ENCODE measurements at regions not wholly inside any gene's neighbourhood (a gene's known extent, or its start where the extent isn't known, plus 50 kb on each side); places are given as distances from the start of the nearest gene placed in this dataset.

DNA sequence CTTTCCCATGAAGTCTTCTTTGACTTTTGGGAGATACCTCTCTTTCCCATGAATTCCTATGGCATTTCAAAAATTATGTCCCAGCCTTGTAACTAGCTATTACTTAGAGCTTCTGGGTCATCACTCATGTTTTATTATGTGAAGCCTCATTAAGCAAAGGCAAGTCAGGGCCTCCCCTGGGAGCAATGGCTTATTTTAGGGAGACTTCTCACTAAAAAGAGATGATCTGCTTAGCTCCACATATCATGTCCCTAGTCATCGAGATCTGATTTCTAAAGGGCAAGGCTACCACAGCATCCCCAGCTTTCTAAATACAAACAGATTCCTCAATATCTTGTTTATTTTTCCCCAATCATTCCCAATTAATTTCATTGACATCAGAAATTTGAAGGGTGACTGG lies 154.0 kb upstream of the MANEA start:
- TF ChIP-seq, protein P1, sequence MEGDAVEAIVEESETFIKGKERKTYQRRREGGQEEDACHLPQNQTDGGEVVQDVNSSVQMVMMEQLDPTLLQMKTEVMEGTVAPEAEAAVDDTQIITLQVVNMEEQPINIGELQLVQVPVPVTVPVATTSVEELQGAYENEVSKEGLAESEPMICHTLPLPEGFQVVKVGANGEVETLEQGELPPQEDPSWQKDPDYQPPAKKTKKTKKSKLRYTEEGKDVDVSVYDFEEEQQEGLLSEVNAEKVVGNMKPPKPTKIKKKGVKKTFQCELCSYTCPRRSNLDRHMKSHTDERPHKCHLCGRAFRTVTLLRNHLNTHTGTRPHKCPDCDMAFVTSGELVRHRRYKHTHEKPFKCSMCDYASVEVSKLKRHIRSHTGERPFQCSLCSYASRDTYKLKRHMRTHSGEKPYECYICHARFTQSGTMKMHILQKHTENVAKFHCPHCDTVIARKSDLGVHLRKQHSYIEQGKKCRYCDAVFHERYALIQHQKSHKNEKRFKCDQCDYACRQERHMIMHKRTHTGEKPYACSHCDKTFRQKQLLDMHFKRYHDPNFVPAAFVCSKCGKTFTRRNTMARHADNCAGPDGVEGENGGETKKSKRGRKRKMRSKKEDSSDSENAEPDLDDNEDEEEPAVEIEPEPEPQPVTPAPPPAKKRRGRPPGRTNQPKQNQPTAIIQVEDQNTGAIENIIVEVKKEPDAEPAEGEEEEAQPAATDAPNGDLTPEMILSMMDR (IDR thresholded peaks at IDR 0.05; ENCODE audit: low read depth, low read length) = no peak
- TF ChIP-seq MYC (IDR thresholded peaks at IDR 0.05; ENCODE audit: low read depth, low read length) (no peak), POLR2A (IDR thresholded peaks at IDR 0.05; ENCODE audit: extremely low read depth, insufficient read length) (no peak), MAX (IDR thresholded peaks at IDR 0.05; ENCODE audit: low read depth, low read length) (no peak)
- DNase-seq (ENCODE audit: low read depth) = no peak
- no peak overlapping the region for H3K4me3 ChIP-seq (ENCODE audit: low read depth, low read length)

DNA sequence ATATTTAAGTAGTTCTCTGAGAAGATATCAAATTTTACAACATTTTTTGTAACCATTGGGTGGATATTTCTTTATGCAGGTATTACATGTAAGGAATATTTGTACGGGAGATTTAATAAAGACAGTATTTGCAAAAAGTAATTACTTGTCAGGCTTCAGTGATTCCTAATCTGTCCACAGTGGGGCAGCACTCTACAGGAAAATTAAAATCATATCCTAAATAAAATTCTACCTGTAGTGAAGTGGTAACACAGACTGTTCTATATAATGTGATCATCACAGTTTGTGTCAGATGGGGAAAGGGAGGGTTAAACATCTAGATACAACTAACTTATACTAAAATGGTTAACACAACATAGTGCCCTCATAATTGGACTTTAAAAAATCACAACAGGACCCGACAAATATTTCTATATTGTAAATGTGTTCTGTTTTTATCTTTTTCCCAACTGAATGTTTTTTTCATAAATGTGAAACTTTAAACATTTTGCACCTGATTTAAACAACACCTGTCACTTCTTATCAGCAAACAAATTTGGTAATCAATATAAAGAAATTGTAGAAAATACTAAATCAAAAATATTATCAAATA lies 145.6 kb upstream of the MANEA start:
- no peak overlapping the region for H3K4me3 ChIP-seq (ENCODE audit: low read depth, low read length)
- TF ChIP-seq POLR2A (IDR thresholded peaks at IDR 0.05; ENCODE audit: extremely low read depth, insufficient read length) (no peak), MAX (IDR thresholded peaks at IDR 0.05; ENCODE audit: low read depth, low read length) (no peak)
- TF ChIP-seq, protein P1 (IDR thresholded peaks at IDR 0.05; ENCODE audit: low read depth, low read length) = peak; percentile 44
- peak; percentile 56 for DNase-seq (ENCODE audit: low read depth)

GRCh38 chr6:95439741-95440140 lies 137.6 kb upstream of the MANEA start:
- no peak overlapping the region for H3K4me3 ChIP-seq (ENCODE audit: low read depth, low read length)
- TF ChIP-seq, protein P1 (IDR thresholded peaks at IDR 0.05; ENCODE audit: low read depth, low read length) = no peak
- TF ChIP-seq MYC (IDR thresholded peaks at IDR 0.05; ENCODE audit: low read depth, low read length) = no peak
- TF ChIP-seq MAX (IDR thresholded peaks at IDR 0.05; ENCODE audit: low read depth, low read length) = no peak
- no peak for TF ChIP-seq POLR2A (IDR thresholded peaks at IDR 0.05; ENCODE audit: extremely low read depth, insufficient read length)
- DNase-seq (ENCODE audit: low read depth) = no peak

GRCh38 chr6:95448208-95448607 lies 129.1 kb upstream of the MANEA start:
- TF ChIP-seq MAX (IDR thresholded peaks at IDR 0.05; ENCODE audit: low read depth, low read length) (no peak), MYC (IDR thresholded peaks at IDR 0.05; ENCODE audit: low read depth, low read length) (no peak), POLR2A (IDR thresholded peaks at IDR 0.05; ENCODE audit: extremely low read depth, insufficient read length) (no peak)
- TF ChIP-seq, protein P1 (IDR thresholded peaks at IDR 0.05; ENCODE audit: low read depth, low read length) = no peak
- no peak overlapping the region for H3K4me3 ChIP-seq (ENCODE audit: low read depth, low read length)
- DNase-seq (ENCODE audit: low read depth) = no peak

DNA sequence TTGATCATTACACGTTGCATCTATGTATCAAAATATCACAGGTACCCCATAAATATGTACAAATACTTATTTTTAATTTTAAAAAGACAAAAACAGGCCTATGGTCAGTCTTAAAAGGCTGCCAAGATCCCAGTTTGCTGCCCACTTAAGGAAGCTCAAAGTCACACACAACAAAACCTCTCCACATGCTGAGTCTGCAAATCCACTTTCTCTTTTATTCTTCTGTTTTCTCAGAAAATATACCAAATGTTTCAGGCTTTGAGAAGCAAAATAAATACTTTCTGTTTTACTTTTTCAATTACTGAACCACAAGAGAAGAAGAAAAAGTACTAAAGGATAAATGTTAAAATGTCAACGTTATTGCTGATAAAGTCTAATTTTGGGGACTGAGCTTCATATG lies 107.8 kb upstream of the MANEA start:
- no peak for DNase-seq (ENCODE audit: low read depth)
- TF ChIP-seq MYC (IDR thresholded peaks at IDR 0.05; ENCODE audit: low read depth, low read length) = no peak
- no peak for TF ChIP-seq MAX (IDR thresholded peaks at IDR 0.05; ENCODE audit: low read depth, low read length)
- no peak for TF ChIP-seq POLR2A (IDR thresholded peaks at IDR 0.05; ENCODE audit: extremely low read depth, insufficient read length)
- TF ChIP-seq, protein P1 (IDR thresholded peaks at IDR 0.05; ENCODE audit: low read depth, low read length) = no peak
- H3K4me3 ChIP-seq (ENCODE audit: low read depth, low read length) = no peak overlapping the region

Data from NB4 (cell line).